Middle frontal gyrus (tissue), 1 donor: ENCODE measurements at regions not wholly inside any gene's neighbourhood (a gene's known extent, or its start where the extent isn't known, plus 50 kb on each side); places are given as distances from the start of the nearest gene placed in this dataset.
"Not testable (repeated sequence)": the region's sequence is repeated elsewhere in the genome, so short reads cannot be mapped to it uniquely, and the experiment has no call there.

Experiments used
- DNase-seq: peaks from one replicate; pipeline ENCODE4 v3.0.0-alpha.2; 2015; ENCODE audit warnings: low spot score; ENCODE audit errors: extremely low spot score

DNA sequence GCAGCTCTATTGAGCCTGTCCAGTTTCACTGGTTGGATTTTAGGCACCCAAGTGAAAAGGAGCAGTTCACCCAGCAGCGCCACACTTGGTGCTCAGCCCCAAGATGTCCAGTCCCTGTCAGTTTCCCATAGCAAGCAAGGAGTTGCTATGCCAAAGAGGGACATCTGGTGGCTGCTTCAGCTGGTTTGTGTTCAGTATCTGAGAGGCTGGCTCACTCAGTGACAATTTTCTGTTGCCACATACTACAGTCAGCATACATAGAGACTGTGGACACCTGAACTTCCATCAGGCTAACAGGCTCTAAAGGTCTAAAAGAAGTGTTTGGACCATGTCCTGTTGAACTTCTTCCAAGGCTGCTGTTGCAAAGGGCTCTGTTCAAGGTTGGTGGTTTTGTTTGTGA is 453.9 kb downstream of the RPIA start:
- DNase-seq: not testable (repeated sequence)

DNA sequence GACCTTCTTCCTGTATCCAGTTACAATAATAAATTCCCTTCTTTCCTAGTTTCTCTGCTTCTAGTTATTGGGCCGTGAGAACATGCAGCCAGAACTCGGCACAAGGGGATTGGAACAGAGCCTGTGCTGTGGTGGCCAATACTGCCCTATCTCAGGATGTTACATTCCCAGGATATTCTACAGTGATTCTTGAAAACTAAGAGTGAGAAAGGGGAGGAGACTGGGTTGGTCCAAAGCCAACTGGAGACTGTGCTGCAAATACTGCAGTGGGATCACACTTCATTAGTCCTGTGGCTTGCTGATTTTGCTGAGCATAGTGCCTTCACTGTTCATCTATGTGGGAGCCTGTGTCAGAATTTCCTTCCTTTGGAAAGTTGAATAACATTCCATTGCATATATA is 456.8 kb downstream of the RPIA start:
- DNase-seq: not testable (repeated sequence)

DNA sequence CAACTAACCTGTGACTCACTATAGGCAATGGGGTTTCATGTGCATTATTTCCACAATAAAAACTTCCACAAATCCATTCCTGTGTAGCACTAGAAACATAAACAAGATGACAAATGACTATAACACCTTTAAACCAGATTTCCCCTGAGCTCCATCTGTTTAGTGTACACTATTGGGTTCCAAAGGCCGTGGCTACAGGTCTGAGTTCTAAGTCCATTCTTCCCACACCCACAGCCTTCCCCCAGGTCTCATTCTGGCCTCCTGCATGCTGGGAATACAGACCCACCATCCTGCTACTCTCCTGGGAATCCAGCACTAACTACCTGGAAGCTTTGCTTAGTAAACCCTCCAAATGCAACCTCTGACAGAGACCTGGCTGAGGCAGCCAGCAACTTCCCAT is 460.2 kb downstream of the RPIA start:
- DNase-seq: not testable (repeated sequence)

DNA sequence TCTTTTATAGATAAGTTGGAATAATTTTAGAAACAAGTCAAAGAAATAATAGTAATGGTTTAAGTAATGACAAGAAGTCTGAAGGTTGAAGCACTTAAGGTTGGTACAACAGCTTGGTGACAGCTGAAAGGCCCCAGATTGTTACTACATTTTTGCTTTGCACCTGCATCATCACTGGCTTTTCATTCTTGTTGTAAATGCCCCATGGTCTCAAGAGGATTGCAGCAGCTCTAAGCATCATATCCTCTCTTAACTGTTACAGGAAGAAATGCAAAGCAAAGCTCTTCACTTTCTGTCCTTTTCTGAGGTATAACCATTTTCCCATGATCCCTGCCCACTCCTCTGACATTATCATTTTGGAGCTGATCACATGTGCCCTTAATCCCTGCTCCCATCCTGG is 461.0 kb downstream of the RPIA start:
- not testable (repeated sequence) for DNase-seq

DNA sequence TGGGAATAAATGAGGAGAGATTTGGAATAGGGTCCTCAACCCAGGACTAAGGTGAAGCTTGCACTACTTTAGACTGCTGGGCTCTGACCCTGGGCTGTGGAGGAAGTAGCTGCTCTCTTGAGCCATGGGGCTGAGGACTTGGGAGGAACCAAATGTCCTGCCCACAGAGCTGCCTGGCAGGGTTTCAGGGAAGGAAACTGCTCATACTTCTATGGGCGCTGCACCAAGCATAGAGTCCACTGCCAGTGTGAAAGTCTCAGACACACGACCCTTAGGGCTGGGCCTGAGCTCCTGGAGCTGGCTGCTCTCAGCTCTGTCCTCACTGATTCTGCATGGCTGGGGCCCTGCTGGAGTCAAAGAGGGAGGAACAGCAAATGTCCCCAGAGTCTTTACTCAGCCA is 461.7 kb downstream of the RPIA start:
- DNase-seq: not testable (repeated sequence)

DNA sequence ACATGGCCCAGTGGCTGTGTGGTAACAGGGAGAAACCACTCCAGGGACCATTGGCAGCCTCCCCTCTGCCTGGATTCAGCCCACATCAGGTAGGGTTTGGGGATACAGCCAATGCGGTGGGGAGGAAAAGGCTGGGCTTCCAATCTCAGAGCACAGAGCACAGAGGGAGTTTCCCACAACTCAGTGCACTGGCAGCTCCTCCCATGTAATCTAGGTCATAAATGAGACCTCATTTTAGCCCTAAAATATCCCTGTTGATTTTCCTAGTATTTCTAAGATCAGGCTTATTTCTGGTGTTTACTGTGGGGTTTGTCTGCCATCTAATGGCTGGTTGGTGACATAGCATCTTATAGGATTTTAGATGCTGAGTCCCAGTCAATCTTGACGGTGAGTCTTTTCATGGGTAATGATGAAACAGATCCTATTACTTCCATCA is 462.8 kb downstream of the RPIA start:
- not testable (repeated sequence) for DNase-seq

DNA sequence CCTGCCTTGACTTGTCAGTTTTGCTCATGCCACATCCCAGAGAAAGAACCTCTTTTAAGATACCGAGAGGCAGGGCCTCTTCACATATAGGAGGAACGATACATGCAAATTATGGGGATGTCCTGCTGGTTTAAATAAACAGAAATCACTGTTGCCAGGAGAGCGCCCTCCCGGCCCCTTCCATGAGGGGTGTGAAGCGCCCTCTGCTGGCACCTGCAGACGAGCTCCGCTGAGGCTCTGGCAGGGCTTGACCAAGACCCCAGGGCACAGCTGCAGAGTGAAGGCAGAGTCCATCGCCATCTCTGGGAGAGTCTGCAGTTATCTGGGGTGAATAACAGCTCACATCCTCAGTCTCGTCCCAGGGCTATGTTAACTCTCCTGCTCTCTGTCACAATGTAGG is 468.8 kb downstream of the RPIA start:
- not testable (repeated sequence) for DNase-seq

DNA sequence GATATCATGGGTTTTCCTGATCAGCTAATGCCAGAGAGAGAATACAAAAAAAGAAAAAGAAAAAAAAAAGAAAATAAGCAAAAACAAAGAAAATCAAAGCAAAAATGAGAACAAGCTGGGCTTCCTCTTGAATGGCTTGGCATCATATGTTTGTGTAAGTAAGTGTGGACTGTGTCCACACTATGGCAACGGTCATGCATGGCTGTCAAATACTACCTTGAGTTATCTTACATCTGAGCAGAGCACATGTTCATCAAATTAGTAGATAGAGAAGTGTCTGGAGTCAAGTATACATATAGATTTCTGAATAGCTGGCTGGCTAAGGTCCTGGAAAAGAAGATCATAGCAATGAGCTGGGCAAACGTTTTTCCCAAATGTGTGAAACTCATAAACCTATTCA is 470.2 kb downstream of the RPIA start:
- DNase-seq: not testable (repeated sequence)

DNA sequence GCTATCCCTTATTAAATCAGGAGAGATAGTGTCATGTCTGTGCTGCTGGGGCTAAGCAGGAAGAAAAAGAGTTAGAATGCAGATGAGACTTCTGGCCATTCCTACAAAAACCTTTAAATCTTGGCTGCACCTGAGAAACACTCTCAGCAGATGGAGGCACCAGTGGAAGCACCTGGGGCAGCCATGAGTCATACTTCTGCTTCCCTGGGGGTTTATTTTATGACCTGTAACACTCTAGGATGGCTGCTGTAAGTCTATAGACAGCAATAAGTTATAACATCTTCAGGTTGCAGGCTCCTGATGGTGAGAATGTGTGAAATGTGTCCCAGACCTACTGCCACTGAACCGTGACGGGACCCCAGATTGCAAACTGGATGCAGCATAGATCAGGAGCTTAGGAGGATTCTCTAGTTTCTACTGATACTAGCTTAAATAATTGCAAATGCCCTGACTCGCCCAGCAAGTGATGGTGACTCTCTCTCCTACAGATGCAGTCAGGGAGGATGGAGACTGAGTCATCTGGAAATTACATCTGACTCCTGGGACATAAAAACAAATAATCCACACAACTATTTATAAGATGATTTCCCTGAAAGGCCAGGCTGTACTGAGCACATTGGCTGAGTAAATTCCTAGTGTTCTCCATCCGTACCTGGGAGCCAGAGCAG is 479.2 kb downstream of the RPIA start:
- DNase-seq: not testable (repeated sequence)

DNA sequence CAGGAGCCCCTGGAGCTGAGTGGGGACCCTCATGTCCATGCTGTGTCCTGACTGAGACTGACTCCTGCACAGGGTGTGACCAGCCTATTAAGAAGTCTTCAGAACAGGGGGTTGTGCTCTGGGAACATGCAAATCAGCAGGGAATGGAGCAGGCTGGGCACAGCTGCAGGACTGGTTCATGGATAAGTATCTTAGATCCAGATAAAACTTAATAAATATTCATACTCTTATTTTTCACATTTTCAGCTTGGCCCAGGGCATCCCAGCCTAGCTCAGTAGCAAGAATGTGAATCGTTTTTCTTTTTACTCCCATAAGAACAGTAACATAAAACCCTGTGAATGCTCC is 479.7 kb downstream of the RPIA start:
- not testable (repeated sequence) for DNase-seq

DNA sequence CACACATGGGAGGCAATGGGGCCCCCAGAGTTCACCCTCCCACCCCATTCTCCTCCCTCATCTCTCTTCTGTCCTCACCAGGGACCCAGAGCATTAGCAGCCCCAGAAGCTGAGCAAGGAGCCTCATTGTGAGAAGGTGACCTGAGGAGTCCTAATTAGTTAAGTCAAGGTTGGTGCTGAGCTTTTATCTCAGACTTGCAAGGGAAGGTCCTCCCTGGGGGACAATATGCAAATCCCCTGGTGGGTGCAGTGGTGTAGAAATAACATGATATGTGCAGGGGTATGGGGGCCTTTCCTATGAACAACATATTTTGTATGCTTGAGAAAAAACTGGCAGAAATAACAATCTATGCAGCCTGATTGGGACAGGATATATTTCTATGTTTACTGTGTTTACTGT is 485.5 kb downstream of the RPIA start:
- not testable (repeated sequence) for DNase-seq

DNA sequence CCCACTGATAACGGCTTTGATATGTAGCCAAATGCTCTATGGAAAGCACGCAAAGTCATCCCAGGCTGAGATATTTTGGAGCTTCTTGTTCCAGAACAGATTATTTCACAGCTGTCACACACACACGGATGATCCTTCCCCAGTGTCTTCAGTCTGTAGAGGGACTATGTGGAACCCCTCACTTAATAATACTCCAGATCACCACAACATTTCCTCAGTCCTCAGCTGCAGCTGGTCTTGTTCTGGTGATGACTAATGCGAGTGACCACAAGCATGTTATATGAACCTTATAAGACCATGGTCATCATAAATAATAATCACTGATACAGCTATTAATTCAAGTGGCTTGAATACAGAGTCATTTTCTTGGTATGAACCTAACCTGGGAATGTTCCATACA is 490.7 kb downstream of the RPIA start:
- DNase-seq: not testable (repeated sequence)

DNA sequence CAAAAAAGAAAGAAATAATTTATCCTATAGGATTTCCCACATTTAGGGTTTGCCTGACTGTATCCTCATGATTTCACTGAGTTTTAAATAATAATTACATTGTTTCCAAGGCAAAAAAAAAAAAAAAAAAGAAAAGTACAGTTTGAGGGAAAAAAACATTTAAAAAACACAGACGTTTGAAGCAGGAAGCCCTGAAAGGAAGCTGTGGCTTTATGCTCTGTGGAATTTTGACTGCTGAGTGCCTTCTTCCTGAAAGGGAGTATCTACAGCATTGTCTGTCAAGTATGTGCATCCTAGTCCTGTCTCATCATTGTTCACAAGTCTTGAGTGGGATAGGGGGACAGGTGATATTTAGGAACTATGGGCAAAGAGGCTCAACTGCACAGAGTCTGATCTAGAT is 493.3 kb downstream of the RPIA start:
- DNase-seq: not testable (repeated sequence)

DNA sequence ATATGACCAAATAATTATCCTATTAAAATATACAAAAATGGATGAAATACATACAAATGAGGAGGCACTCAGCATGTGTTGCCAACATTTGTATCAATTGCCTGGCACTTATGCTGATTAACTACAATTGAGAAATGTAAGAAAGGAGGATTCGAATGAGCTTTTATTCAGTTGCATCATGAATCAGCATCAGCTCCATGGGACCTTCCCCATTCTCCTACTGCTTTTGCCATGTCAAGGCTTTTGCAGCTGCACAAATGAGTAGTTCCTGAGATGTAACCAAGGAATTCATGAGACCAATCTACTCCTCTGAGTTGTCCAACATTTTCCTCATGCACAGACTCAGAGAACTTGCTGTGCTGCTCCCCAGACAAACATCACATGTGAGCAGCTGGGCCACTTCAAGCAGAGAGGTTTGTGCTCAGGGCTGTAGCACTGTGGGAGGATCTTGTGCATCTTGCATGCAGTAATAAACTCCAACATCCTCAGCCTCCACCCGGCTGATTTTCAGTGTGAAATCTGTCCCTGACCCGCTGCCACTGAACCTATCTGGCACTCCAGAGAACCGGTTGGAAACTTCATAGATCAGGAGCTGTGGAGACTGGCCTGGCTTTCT is 504.3 kb downstream of the RPIA start:
- DNase-seq: not testable (repeated sequence)

DNA sequence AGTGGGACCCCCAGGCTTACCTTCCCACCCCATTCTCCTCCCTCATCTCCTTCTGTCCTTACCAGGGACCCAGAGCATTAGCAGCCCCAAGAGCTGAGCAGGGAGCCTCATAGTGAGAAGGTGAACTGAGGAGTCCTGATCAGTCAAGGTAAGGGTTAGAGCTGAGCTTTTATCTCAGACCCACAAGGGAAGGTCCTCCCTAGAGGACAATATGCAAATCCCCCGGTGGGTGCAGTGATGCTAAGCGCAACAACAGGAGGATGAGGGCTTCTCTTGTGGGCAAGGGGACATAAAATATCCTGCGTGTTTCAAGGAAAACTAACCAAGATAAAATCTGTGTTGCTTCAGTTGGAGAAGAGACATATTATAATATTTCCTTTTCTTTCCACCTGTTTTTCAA is 505.2 kb downstream of the RPIA start:
- not testable (repeated sequence) for DNase-seq

DNA sequence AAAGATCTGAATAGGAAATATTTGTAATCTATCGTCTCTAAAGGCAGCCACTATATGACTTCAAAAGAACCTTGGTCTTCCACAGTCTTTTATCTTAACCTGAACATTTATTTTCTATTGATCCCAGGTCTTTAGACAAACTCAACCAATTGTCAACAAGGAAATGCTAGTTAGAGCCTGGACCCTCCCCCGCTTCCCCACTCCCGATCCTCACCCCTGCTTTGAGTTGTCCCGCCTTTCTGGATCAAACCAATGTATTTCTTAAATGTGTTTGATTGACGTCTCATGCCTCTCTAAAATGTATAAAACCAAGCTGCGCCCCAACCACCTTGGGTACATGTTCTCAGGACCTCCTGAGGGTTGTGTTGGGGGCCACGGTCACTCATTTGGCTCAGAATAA is 506.6 kb downstream of the RPIA start:
- DNase-seq: not testable (repeated sequence)

DNA sequence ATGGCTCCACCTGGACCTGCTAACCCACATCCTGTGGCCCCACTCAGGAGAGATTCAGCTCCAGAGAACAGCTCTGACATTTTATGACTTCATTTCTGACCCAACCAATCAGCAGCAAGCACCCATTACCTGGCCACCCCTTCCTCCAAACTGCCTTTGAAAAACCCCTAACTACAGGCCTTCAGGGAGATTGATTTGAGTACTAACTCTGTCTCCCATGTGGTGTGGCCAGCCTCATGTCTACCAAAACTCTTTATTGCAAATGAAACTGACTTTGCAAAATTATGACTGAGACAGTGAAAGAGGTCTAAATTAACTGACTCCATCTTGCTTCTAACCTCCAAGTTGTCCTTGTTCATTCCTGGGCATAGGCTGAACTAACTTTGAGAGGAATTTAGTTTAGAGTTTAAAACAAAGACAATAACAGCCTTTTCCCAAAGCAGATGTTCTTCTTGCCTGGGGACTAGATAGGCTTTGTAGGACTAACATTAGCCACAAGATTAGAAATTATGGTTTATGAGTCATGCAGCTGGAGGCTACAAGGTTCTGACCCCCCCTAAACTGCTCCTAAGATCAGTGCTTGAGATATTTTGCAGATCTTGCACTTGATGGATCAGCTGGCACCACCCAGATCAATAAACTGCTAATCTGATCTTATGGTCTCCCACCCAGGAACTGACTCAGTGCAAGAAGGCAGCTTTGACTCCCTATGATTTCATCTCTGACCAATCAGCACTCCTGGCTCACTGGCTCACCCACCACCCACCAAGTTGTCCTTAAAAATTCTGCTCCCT is 508.2 kb downstream of the RPIA start:
- not testable (repeated sequence) for DNase-seq

DNA sequence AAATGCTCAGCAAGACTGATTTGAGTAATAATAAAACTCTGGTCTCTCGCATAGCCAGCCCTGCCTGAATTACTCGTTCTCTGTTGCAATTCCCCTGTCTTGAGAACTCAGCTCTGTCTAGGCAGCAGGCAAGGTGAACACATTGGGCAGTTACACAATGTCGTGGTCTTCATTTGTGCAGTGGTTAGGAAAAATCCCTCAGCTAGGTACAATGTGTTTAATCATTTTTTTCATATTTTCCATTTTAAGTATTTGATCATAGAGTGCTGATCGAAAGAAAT is 508.7 kb downstream of the RPIA start:
- not testable (repeated sequence) for DNase-seq

DNA sequence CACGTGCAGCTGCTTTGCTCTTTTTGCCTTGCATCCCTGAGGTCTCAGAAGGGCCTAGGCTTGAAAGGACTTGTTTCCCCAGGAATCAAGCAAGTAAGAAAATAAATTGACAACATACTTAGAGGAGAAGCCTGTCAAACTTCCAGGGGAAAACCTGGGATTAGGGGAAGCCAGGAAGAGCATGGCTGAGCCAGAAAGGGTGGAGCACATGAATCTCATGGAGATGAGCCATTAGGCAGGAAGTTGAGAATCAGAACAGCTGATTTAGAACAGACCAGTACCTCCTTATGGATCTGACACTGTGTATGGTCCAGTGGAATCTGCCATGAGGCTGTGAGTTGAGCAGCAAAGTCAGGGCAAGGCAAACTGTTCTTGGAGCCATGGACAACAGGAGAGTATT is 511.0 kb downstream of the RPIA start:
- DNase-seq: not testable (repeated sequence)

DNA sequence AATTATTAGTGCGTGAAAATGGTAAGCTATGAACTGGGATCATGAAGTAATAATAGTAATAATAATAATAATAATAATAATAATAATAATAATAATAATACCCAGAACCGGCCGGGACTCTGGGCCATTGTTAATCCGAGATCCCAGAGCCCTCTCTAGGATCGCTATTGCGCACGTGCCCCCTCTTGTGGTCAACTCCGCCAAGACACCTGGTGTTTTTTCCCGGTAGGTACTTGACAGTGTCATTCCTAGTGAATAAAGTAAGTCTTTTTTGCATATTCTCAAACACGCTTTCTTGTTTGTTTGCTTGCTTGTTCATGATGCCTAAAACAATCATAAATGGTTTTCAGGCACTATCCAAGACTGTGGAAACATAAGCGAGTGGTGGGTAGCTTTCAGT is 513.7 kb downstream of the RPIA start:
- not testable (repeated sequence) for DNase-seq

DNA sequence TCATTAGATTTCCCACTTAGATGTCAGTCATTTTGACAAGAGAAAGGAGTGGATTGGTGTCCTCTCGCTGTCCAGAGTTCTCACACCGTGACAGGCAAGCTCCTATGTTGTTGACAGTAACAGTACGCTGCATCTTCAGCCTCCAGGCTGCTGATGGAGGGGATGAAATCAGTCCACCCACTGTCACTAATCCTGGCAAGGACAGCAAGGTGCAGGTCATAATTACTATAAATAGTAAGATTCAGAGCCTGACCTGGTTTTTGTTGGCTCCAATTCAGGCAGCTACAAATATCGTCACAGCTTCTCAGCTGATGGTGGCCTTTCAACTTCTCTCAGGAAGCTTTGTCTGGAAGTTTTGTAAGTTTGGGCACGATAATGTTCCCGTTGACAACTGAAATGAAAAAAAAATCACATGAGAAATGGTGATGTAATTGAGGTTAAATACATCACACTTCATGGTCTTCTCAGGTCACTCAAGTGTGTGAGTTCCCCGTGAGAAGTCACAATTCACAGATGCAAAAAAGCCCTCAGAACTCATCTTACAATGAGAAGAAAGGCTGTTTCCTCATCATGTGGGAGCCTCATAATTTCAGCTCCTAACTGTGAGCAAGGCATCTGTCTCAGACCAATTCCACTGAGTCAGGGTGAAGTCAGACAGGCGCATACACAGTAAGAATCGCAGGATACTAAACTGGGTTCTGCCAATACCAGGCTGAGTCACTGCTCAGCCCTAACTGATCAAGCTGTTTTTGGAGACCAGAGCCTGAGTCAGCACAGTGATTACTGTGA is 516.9 kb downstream of the RPIA start:
- DNase-seq: not testable (repeated sequence)

DNA sequence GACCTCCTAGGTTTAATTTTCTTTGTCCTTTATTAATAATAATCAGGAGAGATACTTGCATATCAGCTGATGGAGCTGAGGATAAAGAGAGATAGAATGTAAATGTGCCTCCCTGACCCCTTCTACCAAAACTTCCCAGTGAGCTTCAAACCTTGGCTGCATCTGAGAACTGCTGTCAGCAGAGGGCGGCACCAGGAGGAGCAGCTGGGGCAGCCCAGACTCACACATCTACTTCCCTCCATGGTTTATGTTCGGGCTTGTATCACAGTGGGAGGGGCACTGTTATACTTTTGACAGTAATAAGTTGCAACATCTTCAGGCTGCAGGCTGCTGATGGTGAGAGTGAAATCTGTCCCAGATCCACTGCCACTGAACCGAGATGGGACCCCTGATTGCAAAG is 521.7 kb downstream of the RPIA start:
- not testable (repeated sequence) for DNase-seq
